ENCODE measurements at regions not wholly inside any gene's neighbourhood (a gene's known extent, or its start where the extent isn't known, plus 50 kb on each side); places are given as distances from the start of the nearest gene placed in this dataset.

DNA sequence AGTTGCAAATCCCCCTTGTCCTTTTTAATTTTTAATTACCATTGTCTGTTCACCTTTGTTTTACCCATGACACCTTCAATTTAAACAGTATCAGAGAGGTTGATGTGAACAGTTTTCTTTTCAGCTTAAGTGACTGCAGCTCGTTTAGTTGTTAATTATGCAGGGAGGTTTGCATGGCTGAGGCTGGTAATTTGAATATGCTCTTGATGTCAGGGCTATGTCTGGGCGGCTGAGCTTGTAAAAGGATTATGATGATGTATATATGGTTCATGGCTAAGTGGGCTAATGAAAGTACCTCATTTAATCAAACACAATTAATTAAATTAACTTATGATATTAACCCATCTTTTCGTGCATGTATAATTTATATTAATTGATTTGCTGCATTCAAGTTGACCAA lies 822.1 kb downstream of the GALR1 start:
- TF ChIP-seq, protein P1, sequence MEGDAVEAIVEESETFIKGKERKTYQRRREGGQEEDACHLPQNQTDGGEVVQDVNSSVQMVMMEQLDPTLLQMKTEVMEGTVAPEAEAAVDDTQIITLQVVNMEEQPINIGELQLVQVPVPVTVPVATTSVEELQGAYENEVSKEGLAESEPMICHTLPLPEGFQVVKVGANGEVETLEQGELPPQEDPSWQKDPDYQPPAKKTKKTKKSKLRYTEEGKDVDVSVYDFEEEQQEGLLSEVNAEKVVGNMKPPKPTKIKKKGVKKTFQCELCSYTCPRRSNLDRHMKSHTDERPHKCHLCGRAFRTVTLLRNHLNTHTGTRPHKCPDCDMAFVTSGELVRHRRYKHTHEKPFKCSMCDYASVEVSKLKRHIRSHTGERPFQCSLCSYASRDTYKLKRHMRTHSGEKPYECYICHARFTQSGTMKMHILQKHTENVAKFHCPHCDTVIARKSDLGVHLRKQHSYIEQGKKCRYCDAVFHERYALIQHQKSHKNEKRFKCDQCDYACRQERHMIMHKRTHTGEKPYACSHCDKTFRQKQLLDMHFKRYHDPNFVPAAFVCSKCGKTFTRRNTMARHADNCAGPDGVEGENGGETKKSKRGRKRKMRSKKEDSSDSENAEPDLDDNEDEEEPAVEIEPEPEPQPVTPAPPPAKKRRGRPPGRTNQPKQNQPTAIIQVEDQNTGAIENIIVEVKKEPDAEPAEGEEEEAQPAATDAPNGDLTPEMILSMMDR (conservative IDR thresholded peaks at IDR 0.05 in 1 of 2, IDR thresholded peaks at IDR 0.05 in 1 of 2; ENCODE audit: low read depth in 1 of 2, low read length in 2 of 2): no peak
- TF ChIP-seq EZH2 (IDR thresholded peaks at IDR 0.05; ENCODE audit: low read length, missing control alignments): no peak

Data from fibroblast of lung (primary cell).